K562 (cell line): ENCODE measurements at regions not wholly inside any gene's neighbourhood (a gene's known extent, or its start where the extent isn't known, plus 50 kb on each side); places are given as distances from the start of the nearest gene placed in this dataset.

Experiments used
- ATAC-seq: fragments of 200-7000 bp; cut with Tn5 transposase; 3 replicates; pipeline ENCODE4 v1.9.1; 2020; ENCODE audit warnings: moderate library complexity
- BruUV-seq: library from RNA; stranded (reverse); fragments of 400-500 nt; replicated peaks from 2 replicates; lab custom pipeline; 2021; lab: Mats Ljungman, UMichigan
- CTCF ChIA-PET: fragments of 300-600 bp; formaldehyde crosslinking; extraction: SDS; loops from one replicate; lab custom pipeline; 2021; ENCODE audit warnings: low intra/inter-chr PET ratio; lab: Yijun Ruan, JAX
- POLR2A ChIA-PET: fragments of 300-600, 350-650 bp; sonication (Branson Sonifier 250); formaldehyde crosslinking; extraction: SDS; loops from one replicate; lab custom pipeline; 2021; ENCODE audit warnings: antibody characterized with exemption, inconsistent platforms; lab: Yijun Ruan, JAX
- DNase-seq, 4 experiments: peaks; one replicate each; pipeline versions ENCODE4 v3.0.0 to v3.0.0-alpha.2; 2011 to 2018; ENCODE audit warnings: low spot score in 3 of 4, mixed read lengths in 3 of 4; ENCODE audit errors: extremely low read depth in 1 of 4
- FAIRE-seq: peaks from 2 replicates; lab custom pipeline; 2011; peaks lifted over from hg19 to GRCh38; lab: Jason Lieb, UNC
- H2AFZ ChIP-seq: 2 replicates; pipeline ENCODE4 v1.6.0; 2011; ENCODE audit warnings: low read depth, low read length, control low read depth, inconsistent platforms
- H3K27ac ChIP-seq: fragments of 200-600 bp; 3 replicates; pipeline ENCODE4 v1.8.0; 2011; ENCODE audit warnings: low read depth, mild to moderate bottlenecking, control low read depth, inconsistent platforms, low read length, moderate library complexity, mixed read lengths; ENCODE audit errors: extremely low read depth
- H3K27me3 ChIP-seq, 2 experiments: fragments of 300-600 bp in 1 of 2; 2 replicates in 1 of 2; 3 replicates in 1 of 2; pipeline versions ENCODE4 v1.6.0 to v1.8.0; 2011; ENCODE audit warnings: inconsistent platforms in 2 of 2, low read length in 2 of 2, mild to moderate bottlenecking in 1 of 2, mixed read lengths in 1 of 2, moderate library complexity in 1 of 2; ENCODE audit not compliant: control insufficient read depth in 2 of 2, insufficient read depth in 2 of 2
- H3K36me3 ChIP-seq: fragments of 300-600 bp; 3 replicates; pipeline ENCODE4 v1.8.0; 2011; ENCODE audit warnings: mild to moderate bottlenecking, low read length, inconsistent platforms; ENCODE audit not compliant: control insufficient read depth, insufficient read depth
- H3K4me1 ChIP-seq, 2 experiments: fragments of 200-600 bp in 1 of 2; replicated peaks in 1 of 2; 2 replicates in 1 of 2; 3 replicates in 1 of 2; pipeline versions ENCODE4 v1.5.1 to v1.8.0; 2011; ENCODE audit warnings: inconsistent platforms in 2 of 2, low read length in 2 of 2, mild to moderate bottlenecking in 1 of 2, mixed read lengths in 1 of 2, moderate library complexity in 1 of 2; ENCODE audit not compliant: control insufficient read depth in 2 of 2, insufficient read depth in 2 of 2
- H3K4me2 ChIP-seq: 2 replicates; pipeline ENCODE4 v1.6.1; 2011; ENCODE audit warnings: low read length, control low read depth, inconsistent platforms, mixed read lengths; ENCODE audit not compliant: insufficient read depth
- H3K4me3 ChIP-seq: fragments of 200-600 bp; sonication (generic), shearing (Covaris generic); 2 replicates; pipeline ENCODE4 v1.5.1; 2016; ENCODE audit warnings: control low read depth, inconsistent platforms
- H3K79me2 ChIP-seq: fragments of 200-600 bp; 3 replicates; pipeline ENCODE4 v1.8.0; 2011; ENCODE audit warnings: low read length, inconsistent platforms; ENCODE audit not compliant: control insufficient read depth, insufficient read depth
- H3K9ac ChIP-seq, 2 experiments: 2 replicates each; pipeline versions ENCODE4 v1.6.0 to v1.6.1; 2011; ENCODE audit warnings: low read depth in 2 of 2, low read length in 2 of 2, control low read depth in 1 of 2, inconsistent platforms in 1 of 2, mild to moderate bottlenecking in 1 of 2, mixed read lengths in 1 of 2; ENCODE audit not compliant: insufficient read depth in 1 of 2
- H3K9me1 ChIP-seq: one replicate; pipeline ENCODE4 v1.6.0; 2011; ENCODE audit warnings: inconsistent platforms, mild to moderate bottlenecking, low read length, moderate library complexity; ENCODE audit not compliant: control insufficient read depth, insufficient read depth
- H3K9me3 ChIP-seq: replicated peaks from 2 replicates; pipeline ENCODE4 v1.5.1; 2011; ENCODE audit warnings: low read depth, low read length, inconsistent platforms; ENCODE audit not compliant: control insufficient read depth, insufficient read depth
- H4K20me1 ChIP-seq: replicated peaks from 2 replicates; pipeline ENCODE4 v1.6.1; 2011; ENCODE audit warnings: low read length, inconsistent platforms, mixed read lengths; ENCODE audit not compliant: control insufficient read depth, insufficient read depth
- ADNP ChIP-seq: fragments of 200-800 bp; sonication (Bioruptor generic); IDR thresholded peaks from 2 replicates; pipeline ENCODE4 v1.6.1; 2016; ENCODE audit warnings: missing genetic modification characterization, missing compliant biosample characterization
- BCOR ChIP-seq: fragments of 450-650 bp; IDR thresholded peaks from 2 replicates; pipeline ENCODE4 v1.6.1; 2016
- IRF2 ChIP-seq: sonication (generic); formaldehyde crosslinking; IDR thresholded peaks from 2 replicates; pipeline ENCODE4 v1.8.1; 2022; ENCODE audit warnings: mild to moderate bottlenecking, missing genetic modification reagents
- KDM1A ChIP-seq, 2 experiments: fragments of 450-650 bp; IDR thresholded peaks; 2 replicates each; pipeline ENCODE4 v1.6.1; 2016; ENCODE audit warnings: mild to moderate bottlenecking in 2 of 2
- RBM25 ChIP-seq: fragments of 200-400 bp; formaldehyde crosslinking; IDR thresholded peaks from 2 replicates; pipeline ENCODE4 v1.6.1; 2018; ENCODE audit warnings: low read length, low read depth, moderate library complexity; ENCODE audit not compliant: severe bottlenecking
- RBM39 ChIP-seq: fragments of 200-400 bp; formaldehyde crosslinking; optimal IDR thresholded peaks from 2 replicates; pipeline ENCODE3; 2018; ENCODE audit warnings: low read depth, low read length
- WGBS: fragments of 100-300 bp; shearing (Covaris generic); methylation state at CpG from one replicate; pipeline ENCODE4 v1.1.6; 2016; ENCODE audit warnings: low coverage, mixed read lengths; ENCODE audit not compliant: insufficient coverage; ENCODE audit errors: missing lambda C conversion rate; 5-methylcytosine and 5-hydroxymethylcytosine counted together
- in situ Hi-C: fragments of 300-500 bp; cut with MboI; formaldehyde crosslinking; loops from 4 replicates; pipeline ENCODE4 v1.15.0; 2018; ENCODE audit warnings: inconsistent platforms, mixed read lengths
- intact Hi-C: fragments of 100-400 bp; cut with micrococcal nuclease; formaldehyde crosslinking; loops from 2 replicates; pipeline ENCODE4 v1.14.2; 2022
- TF ChIP-seq, protein P1 (sequence below): fragments of 450-650 bp; IDR thresholded peaks from 2 replicates; pipeline ENCODE4 v1.6.1; 2016; ENCODE audit warnings: mild to moderate bottlenecking, moderate library complexity

DNA sequence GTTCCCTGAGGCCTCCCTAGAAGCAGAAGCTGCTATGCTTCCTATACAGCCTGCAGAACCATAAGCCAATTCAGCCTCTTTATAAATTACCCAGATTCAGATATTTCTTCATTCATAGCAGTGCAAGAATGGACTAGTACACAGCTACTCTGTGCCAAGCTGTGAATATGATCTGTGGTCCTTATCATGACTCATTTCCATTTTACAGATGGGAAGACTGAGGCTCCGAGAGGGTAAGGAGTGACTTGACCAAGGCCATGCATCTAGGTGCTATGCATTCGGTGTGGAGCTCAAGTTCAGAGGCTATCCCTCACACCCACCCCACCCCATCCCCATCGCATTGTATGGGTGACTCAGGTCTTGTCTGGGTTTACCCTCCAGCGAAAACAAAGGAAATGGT is 52.3 kb upstream of the DISP3 start:
- no peak overlapping the region for H3K27ac ChIP-seq
- H3K9me1 ChIP-seq, result no peaks in the 10 kb centered on the region
- no peak overlapping the region for H2AFZ ChIP-seq
- H3K79me2 ChIP-seq, result no peaks in the 10 kb centered on the region
- no peaks in the 10 kb centered on the region for H3K9me3 ChIP-seq
- H3K36me3 ChIP-seq, result no peaks in the 10 kb centered on the region
- no peak overlapping the region for H3K4me3 ChIP-seq
- in situ Hi-C loops, result no loop called here
- no peak for FAIRE-seq
- no peak overlapping the region for H3K4me2 ChIP-seq
- H3K27me3 ChIP-seq, result peaks cover 29 to 66% of the 10 kb centered on the region in 2 experiments
- H3K9ac ChIP-seq, result no peak overlapping the region
- TF ChIP-seq KDM1A (IDR thresholded peaks at IDR 0.05) (0 out of 4 replicates have a peak, but pooled peaks of 1 of the 2 experiments have one; percentile 8), BCOR (peak; percentile 41; the same call in 1 of the 2 replicates), RBM25 (peak; percentile 63), IRF2 (CRISPR knock-in tag) (no peak), RBM39 (no peak), ADNP (tag) (0 out of 2 replicates have a peak, but pooled peaks have one; percentile 35)
- TF ChIP-seq, protein P1, sequence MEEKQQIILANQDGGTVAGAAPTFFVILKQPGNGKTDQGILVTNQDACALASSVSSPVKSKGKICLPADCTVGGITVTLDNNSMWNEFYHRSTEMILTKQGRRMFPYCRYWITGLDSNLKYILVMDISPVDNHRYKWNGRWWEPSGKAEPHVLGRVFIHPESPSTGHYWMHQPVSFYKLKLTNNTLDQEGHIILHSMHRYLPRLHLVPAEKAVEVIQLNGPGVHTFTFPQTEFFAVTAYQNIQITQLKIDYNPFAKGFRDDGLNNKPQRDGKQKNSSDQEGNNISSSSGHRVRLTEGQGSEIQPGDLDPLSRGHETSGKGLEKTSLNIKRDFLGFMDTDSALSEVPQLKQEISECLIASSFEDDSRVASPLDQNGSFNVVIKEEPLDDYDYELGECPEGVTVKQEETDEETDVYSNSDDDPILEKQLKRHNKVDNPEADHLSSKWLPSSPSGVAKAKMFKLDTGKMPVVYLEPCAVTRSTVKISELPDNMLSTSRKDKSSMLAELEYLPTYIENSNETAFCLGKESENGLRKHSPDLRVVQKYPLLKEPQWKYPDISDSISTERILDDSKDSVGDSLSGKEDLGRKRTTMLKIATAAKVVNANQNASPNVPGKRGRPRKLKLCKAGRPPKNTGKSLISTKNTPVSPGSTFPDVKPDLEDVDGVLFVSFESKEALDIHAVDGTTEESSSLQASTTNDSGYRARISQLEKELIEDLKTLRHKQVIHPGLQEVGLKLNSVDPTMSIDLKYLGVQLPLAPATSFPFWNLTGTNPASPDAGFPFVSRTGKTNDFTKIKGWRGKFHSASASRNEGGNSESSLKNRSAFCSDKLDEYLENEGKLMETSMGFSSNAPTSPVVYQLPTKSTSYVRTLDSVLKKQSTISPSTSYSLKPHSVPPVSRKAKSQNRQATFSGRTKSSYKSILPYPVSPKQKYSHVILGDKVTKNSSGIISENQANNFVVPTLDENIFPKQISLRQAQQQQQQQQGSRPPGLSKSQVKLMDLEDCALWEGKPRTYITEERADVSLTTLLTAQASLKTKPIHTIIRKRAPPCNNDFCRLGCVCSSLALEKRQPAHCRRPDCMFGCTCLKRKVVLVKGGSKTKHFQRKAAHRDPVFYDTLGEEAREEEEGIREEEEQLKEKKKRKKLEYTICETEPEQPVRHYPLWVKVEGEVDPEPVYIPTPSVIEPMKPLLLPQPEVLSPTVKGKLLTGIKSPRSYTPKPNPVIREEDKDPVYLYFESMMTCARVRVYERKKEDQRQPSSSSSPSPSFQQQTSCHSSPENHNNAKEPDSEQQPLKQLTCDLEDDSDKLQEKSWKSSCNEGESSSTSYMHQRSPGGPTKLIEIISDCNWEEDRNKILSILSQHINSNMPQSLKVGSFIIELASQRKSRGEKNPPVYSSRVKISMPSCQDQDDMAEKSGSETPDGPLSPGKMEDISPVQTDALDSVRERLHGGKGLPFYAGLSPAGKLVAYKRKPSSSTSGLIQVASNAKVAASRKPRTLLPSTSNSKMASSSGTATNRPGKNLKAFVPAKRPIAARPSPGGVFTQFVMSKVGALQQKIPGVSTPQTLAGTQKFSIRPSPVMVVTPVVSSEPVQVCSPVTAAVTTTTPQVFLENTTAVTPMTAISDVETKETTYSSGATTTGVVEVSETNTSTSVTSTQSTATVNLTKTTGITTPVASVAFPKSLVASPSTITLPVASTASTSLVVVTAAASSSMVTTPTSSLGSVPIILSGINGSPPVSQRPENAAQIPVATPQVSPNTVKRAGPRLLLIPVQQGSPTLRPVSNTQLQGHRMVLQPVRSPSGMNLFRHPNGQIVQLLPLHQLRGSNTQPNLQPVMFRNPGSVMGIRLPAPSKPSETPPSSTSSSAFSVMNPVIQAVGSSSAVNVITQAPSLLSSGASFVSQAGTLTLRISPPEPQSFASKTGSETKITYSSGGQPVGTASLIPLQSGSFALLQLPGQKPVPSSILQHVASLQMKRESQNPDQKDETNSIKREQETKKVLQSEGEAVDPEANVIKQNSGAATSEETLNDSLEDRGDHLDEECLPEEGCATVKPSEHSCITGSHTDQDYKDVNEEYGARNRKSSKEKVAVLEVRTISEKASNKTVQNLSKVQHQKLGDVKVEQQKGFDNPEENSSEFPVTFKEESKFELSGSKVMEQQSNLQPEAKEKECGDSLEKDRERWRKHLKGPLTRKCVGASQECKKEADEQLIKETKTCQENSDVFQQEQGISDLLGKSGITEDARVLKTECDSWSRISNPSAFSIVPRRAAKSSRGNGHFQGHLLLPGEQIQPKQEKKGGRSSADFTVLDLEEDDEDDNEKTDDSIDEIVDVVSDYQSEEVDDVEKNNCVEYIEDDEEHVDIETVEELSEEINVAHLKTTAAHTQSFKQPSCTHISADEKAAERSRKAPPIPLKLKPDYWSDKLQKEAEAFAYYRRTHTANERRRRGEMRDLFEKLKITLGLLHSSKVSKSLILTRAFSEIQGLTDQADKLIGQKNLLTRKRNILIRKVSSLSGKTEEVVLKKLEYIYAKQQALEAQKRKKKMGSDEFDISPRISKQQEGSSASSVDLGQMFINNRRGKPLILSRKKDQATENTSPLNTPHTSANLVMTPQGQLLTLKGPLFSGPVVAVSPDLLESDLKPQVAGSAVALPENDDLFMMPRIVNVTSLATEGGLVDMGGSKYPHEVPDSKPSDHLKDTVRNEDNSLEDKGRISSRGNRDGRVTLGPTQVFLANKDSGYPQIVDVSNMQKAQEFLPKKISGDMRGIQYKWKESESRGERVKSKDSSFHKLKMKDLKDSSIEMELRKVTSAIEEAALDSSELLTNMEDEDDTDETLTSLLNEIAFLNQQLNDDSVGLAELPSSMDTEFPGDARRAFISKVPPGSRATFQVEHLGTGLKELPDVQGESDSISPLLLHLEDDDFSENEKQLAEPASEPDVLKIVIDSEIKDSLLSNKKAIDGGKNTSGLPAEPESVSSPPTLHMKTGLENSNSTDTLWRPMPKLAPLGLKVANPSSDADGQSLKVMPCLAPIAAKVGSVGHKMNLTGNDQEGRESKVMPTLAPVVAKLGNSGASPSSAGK, result no peak
- TF ChIP-seq, all 486 proteins: peak for 4
- POLR2A ChIA-PET, result interaction anchor here (0.5 to 1.3 kb wide), 5 partner anchors 8 to 857 kb away, joined by 3 read pairs; no protein-coding TSS in a partner anchor
- 1% methylated on average over 4 of the region's 4 CpGs for WGBS
- no peak for DNase-seq
- CTCF ChIA-PET, result no interaction called here
- intact Hi-C loops, result no loop called here
- no peaks in the 10 kb centered on the region for H3K4me1 ChIP-seq
- 0 out of 2 replicates have a peak, but pooled peaks cover 6% of the 10 kb centered on the region for H4K20me1 ChIP-seq
- BruUV-seq, result no TSS peak
- ATAC-seq, result no peak
